Testis (tissue), 2 donors: ENCODE measurements at regions not wholly inside any gene's neighbourhood (a gene's known extent, or its start where the extent isn't known, plus 50 kb on each side); places are given as distances from the start of the nearest gene placed in this dataset.

Experiments used
- DNase-seq: peaks from one replicate; pipeline ENCODE4 v3.0.0-alpha.2; 2019
- H3K27ac ChIP-seq, 2 donors: fragments of 200-600 bp; sonication (generic); one replicate each; pipeline ENCODE4 v1.5.1; 2019
- H3K27me3 ChIP-seq: fragments of 200-600 bp; sonication (generic); one replicate; pipeline ENCODE4 v1.5.1; 2019
- H3K36me3 ChIP-seq: fragments of 200-600 bp; sonication (generic); one replicate; pipeline ENCODE4 v1.5.1; 2017; ENCODE audit warnings: low read depth; ENCODE audit errors: missing control alignments
- H3K4me1 ChIP-seq: fragments of 200-600 bp; sonication (generic); one replicate; pipeline ENCODE4 v1.5.1; 2019
- H3K4me3 ChIP-seq, 2 donors: fragments of 200-600 bp; sonication (generic); one replicate each; pipeline ENCODE4 v1.5.1; 2017 to 2019
- H3K9me3 ChIP-seq: fragments of 200-600 bp; sonication (generic); one replicate; pipeline ENCODE4 v1.5.1; 2017
- POLR2A ChIP-seq: fragments of 450-650 bp; IDR thresholded peaks from one replicate; pipeline ENCODE4 v1.6.1; 2017; ENCODE audit warnings: antibody characterized with exemption, mild to moderate bottlenecking, moderate library complexity
- WGBS, 2 donors: methylation state at CpG; one replicate each; pipeline ENCODE4 v1.1.5; 2018; 5-methylcytosine and 5-hydroxymethylcytosine counted together
- intact Hi-C: fragments of 100-400 bp; cut with DNase I; formaldehyde crosslinking; loops from one replicate; pipeline ENCODE4 v1.15.1; 2023; ENCODE audit warnings: low total_unique reads
- TF ChIP-seq, protein P1 (sequence below), 3 experiments: fragments of 450-650 bp in 2 of 3; fragments of 200-600 bp in 1 of 3; sonication (generic) in 1 of 3; IDR thresholded peaks; one replicate each; pipeline ENCODE4 v1.5.1; 2016 to 2019; ENCODE audit warnings: antibody characterized with exemption in 3 of 3, mild to moderate bottlenecking in 2 of 3, moderate library complexity in 1 of 3

DNA sequence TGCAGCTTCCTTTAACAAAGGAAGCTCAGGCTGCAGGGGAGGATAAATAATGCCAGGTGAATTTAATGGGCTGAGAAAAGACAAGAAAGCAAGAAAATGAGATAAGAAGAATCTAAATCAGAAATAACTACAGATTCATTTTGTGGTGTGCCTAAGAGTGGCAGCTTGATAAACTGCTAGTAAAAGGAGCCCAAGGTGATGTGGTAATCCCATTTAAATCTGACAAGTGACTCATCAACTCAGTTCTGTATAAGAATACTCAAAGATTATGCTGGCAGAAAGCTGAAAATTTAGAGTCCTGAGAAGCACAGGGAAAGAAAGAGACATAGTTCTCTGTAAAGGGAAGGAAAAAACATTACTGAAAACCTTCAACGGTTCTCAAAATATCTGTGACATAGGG, 109.4 kb upstream of the PDE1C start:
- 42% methylated on average over 1 of the region's 1 CpG for WGBS, 2 donors
- intact Hi-C loops: no loop called here
- DNase-seq: no peak

DNA sequence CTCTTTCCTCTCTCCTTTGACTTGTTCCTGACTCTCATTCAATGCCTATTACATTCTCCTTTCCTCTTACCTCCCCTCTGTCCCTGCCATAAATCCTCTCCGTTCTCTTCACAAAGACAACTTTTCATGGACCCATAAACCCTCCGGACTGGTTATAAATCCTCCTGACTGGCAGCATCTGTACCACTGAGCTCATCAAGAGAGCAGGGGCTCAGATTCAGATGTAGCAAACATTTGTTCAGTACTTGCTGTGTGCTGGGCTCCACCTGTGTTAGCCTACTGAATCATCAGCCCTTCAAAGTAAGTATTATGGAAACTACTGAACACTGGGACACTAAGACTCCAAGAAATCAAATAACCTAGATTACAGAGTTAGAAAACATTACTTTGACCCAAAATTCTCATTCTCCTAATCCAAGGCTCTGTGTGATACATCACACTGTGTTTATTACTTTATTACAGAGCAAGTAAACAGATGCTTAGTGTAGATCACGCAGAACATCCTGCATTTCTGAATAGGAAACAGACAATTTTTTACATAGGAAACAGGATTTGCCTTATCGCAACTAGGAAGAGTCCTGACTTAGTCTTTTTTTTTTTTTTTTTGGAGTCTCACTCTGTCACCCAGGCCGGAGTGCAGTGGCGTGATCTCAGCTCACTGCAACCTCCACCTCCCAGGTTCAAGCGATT, 108.6 kb upstream of the PDE1C start:
- Histone ChIP-seq H3K4me3 (no peak overlapping the region), H3K27me3 (no peaks in the 10 kb centered on the region), H3K9me3 (no peaks in the 10 kb centered on the region), H3K4me1 (no peaks in the 10 kb centered on the region), H3K36me3 (no peaks in the 10 kb centered on the region), H3K27ac (no peak overlapping the region)
- intact Hi-C loops: no loop called here
- DNase-seq: no peak
- WGBS, 2 donors: 73 to 87% methylated on average over 7 of the region's 7 CpGs
- TF ChIP-seq, protein P1, sequence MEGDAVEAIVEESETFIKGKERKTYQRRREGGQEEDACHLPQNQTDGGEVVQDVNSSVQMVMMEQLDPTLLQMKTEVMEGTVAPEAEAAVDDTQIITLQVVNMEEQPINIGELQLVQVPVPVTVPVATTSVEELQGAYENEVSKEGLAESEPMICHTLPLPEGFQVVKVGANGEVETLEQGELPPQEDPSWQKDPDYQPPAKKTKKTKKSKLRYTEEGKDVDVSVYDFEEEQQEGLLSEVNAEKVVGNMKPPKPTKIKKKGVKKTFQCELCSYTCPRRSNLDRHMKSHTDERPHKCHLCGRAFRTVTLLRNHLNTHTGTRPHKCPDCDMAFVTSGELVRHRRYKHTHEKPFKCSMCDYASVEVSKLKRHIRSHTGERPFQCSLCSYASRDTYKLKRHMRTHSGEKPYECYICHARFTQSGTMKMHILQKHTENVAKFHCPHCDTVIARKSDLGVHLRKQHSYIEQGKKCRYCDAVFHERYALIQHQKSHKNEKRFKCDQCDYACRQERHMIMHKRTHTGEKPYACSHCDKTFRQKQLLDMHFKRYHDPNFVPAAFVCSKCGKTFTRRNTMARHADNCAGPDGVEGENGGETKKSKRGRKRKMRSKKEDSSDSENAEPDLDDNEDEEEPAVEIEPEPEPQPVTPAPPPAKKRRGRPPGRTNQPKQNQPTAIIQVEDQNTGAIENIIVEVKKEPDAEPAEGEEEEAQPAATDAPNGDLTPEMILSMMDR (IDR thresholded peaks at IDR 0.05): no peak
- no peak for TF ChIP-seq POLR2A

More for the DNA sequence above, 109.4 kb upstream of the PDE1C start:
- no peaks in the 10 kb centered on the region for H3K27me3 ChIP-seq
- no peaks in the 10 kb centered on the region for H3K36me3 ChIP-seq
- H3K9me3 ChIP-seq: no peaks in the 10 kb centered on the region
- H3K4me3 ChIP-seq: no peak overlapping the region
- no peaks in the 10 kb centered on the region for H3K4me1 ChIP-seq
- no peak for TF ChIP-seq POLR2A
- TF ChIP-seq, protein P1 (IDR thresholded peaks at IDR 0.05): no peak
- no peak overlapping the region for H3K27ac ChIP-seq

DNA sequence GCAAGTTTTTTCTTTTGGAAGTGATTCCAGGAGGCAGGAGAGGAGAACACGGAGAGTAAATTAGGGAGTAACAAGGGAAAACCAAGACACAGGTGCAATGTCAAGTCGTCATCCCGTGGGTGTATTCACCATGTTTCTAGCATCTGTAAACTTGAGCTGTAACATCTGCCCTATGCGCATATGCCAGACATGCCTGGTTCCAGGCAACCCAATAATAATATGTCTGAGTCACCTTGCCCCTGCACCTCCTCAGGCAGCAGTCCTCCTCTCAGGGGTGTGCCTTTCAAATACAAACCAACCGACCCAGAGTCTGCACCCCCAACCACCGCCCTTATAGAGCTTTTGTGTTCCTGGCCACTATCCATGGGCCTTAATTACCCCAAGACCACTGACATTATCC, 107.0 kb upstream of the PDE1C start:
- H3K4me3 ChIP-seq: no peak overlapping the region
- no peaks in the 10 kb centered on the region for H3K36me3 ChIP-seq
- no peaks in the 10 kb centered on the region for H3K9me3 ChIP-seq
- no peak overlapping the region for H3K27ac ChIP-seq
- H3K27me3 ChIP-seq: no peaks in the 10 kb centered on the region
- H3K4me1 ChIP-seq: no peaks in the 10 kb centered on the region
- WGBS, 2 donors: 70 to 74% methylated on average over 6 of the region's 6 CpGs
- intact Hi-C loops: no loop called here
- DNase-seq: no peak
- TF ChIP-seq, protein P1 (IDR thresholded peaks at IDR 0.05): no peak
- no peak for TF ChIP-seq POLR2A

DNA sequence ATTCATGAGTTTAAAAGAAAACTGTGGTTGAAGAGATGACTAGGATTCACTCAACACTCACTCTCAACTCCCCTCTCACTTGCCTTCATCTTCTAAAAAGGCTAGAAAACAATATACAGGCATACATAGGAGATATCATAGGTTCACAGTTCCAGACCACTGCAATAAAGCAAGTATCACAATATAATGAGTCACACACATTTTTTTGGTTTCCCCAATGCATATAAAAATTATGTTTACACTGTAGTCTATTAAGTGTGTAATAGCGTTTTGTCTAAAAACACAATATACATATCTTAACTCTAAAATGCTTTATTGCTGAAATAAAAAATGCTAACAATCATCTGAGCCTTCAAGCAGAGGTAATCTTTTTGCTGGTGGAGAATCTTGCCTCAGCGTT, 104.9 kb upstream of the PDE1C start:
- H3K4me3 ChIP-seq: no peak overlapping the region
- H3K36me3 ChIP-seq: no peaks in the 10 kb centered on the region
- DNase-seq: no peak
- no peak overlapping the region for H3K27ac ChIP-seq
- H3K4me1 ChIP-seq: no peaks in the 10 kb centered on the region
- TF ChIP-seq, protein P1 (IDR thresholded peaks at IDR 0.05): no peak
- TF ChIP-seq POLR2A: no peak
- no peaks in the 10 kb centered on the region for H3K27me3 ChIP-seq
- 89% methylated on average over 2 of the region's 2 CpGs for WGBS, 2 donors
- intact Hi-C loops: no loop called here
- no peaks in the 10 kb centered on the region for H3K9me3 ChIP-seq

DNA sequence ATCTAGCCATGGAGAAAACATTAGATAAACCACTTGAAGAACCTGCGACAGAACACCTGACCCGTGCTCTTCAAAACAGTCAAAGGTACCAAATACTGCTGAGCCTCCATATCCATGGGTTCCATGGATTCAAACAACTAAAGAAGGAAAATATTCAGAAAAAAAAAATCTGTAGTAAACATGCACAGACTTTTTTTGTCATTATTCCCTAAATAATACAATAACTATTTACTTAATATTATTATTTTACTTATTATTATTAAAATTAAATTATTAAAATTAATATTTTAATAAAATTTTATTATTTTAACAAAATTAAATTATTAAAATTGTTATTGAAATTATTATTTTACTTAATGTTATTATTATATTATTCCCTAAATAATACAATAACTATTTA, 101.0 kb upstream of the PDE1C start:
- Histone ChIP-seq H3K27me3 (no peaks in the 10 kb centered on the region), H3K4me1 (no peaks in the 10 kb centered on the region), H3K9me3 (no peaks in the 10 kb centered on the region), H3K27ac (no peak overlapping the region), H3K4me3 (no peak overlapping the region), H3K36me3 (no peaks in the 10 kb centered on the region)
- DNase-seq: no peak
- WGBS, 2 donors: 85 to 91% methylated on average over 2 of the region's 2 CpGs
- TF ChIP-seq, protein P1 (IDR thresholded peaks at IDR 0.05): no peak
- no peak for TF ChIP-seq POLR2A
- intact Hi-C loops: no loop called here
